GM19238 (cell line): ENCODE measurements at regions not wholly inside any gene's neighbourhood (a gene's known extent, or its start where the extent isn't known, plus 50 kb on each side); places are given as distances from the start of the nearest gene placed in this dataset.

Experiments used
- DNase-seq: peaks from one replicate; pipeline ENCODE4 v3.0.0; 2011; ENCODE audit warnings: low spot score; ENCODE audit not compliant: insufficient read length

GRCh38 chr5:133665571-133665970, 53.2 kb upstream of the FSTL4 start:
- no peak for DNase-seq

DNA sequence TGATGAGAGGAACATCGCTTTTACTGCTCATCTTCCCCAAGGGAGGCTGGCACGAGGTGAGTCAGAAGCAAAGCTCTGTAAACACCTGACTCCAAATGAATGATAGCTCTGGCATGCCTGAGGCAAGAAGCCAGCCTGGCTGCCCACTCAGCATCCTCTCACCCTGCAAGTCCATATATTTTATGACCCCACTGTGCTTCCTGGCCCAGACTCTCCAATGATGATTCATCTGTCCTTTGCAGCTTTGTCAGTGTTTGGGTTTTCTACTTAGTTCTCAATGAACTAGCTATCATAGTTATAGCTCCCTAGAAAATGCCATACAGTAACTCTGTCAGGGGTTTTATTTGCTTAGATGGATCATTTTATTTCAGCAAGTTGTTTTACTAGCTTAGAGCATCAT, 52.1 kb upstream of the FSTL4 start:
- DNase-seq, result no peak

GRCh38 chr5:133663397-133664054, 51.2 kb upstream of the FSTL4 start:
- no peak for DNase-seq

- DNase-seq, result no peak
Measured at GRCh38 chr5:133662578-133662977, 50.2 kb upstream of the FSTL4 start.
